ENCODE measurements at regions not wholly inside any gene's neighbourhood (a gene's known extent, or its start where the extent isn't known, plus 50 kb on each side); places are given as distances from the start of the nearest gene placed in this dataset.

DNA sequence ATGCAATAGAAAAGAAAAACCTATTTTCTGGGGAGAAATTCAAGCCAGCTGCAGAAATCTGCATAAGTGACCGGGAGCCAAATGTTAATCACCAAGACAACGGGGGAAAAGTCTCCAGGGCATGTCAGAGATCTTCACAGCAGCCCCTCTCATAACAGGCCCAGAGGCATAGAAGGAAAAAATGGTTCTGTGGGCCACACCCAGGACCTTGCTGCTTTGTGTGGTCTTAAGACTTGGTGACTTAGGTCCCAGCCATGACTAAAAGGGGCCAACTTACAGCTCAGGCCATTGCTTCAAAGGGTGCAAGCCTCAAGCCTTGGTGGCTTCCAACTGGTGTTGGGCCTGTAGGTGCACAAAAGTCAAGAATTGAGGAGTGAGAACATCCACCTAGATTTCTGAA, 2847.6 kb upstream of the PCDH20 start:
- peaks cover 15 to 22% (median 18%) of the 10 kb centered on the region in 11 experiments for H3K9me3 ChIP-seq (replicated peaks in 1 of 11)
- H3K4me3 ChIP-seq = no peak overlapping the region
- no peaks in the 10 kb centered on the region for H4K20me1 ChIP-seq
- H3K27me3 ChIP-seq = no peaks in the 10 kb centered on the region
- no peak overlapping the region for H3K27ac ChIP-seq
- H3K4me1 ChIP-seq = no peaks in the 10 kb centered on the region
- no peaks in the 10 kb centered on the region for H3K36me3 ChIP-seq
- no peak for TF ChIP-seq Cebpa-rat (IDR thresholded peaks at IDR 0.05)
- no peak overlapping the region for H3K9ac ChIP-seq
- no peak overlapping the region for H3K4me2 ChIP-seq

DNA sequence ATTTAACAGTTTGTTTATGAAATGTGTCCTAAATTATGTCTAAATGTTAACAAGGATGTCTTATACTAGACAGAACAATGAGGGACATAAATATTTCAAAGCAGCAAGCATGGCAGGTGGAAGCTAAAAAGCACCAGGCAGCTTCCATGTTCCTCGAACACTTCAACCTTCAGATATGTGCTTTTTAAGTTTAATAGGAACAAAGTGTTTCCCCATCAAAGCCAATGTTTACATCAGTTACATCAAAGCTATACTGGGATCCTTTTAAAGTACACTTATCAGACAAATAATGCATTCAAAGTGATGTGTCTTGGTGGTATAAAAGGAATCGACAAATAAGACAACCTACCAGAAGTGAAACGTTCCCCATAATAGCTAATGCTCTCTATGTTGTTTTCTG, 2841.1 kb upstream of the PCDH20 start:
- Histone ChIP-seq H3K4me2 (no peak overlapping the region), H4K20me1 (no peaks in the 10 kb centered on the region), H3K27ac (no peak overlapping the region), H3K4me3 (no peak overlapping the region), H3K9me3 (replicated peaks in 1 of 11) (no peaks in the 10 kb centered on the region; a peak in 1 of 22 replicates), H3K9ac (no peak overlapping the region), H3K4me1 (no peaks in the 10 kb centered on the region), H3K27me3 (no peaks in the 10 kb centered on the region), H3K36me3 (no peaks in the 10 kb centered on the region)
- no peak for TF ChIP-seq Cebpa-rat (IDR thresholded peaks at IDR 0.05)

DNA sequence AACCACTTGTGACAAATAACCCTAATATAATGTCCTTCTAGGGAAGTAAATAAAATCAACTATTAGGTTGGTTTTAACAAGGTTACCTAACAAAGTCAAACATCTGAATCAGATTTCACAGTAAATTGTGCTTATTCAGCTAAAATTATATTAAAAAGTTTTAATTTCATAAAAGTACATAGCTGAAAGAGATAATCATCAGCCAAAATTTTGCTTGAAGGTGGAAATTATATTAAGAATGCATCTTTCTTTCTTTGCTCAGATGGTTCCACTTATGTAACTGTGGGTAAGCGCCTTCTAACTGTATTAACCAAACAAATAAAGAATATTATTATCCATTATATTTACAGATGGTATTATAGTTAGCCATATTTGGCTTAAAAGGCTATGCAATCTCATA, 2840.3 kb upstream of the PCDH20 start:
- no peaks in the 10 kb centered on the region for H3K27me3 ChIP-seq
- H4K20me1 ChIP-seq = no peaks in the 10 kb centered on the region
- no peaks in the 10 kb centered on the region for H3K36me3 ChIP-seq
- no peak for TF ChIP-seq Cebpa-rat (IDR thresholded peaks at IDR 0.05)
- no peak overlapping the region for H3K9ac ChIP-seq
- no peak overlapping the region for H3K4me3 ChIP-seq
- H3K9me3 ChIP-seq (replicated peaks in 1 of 11) = peaks cover 0 to 3% (median 0%) of the 10 kb centered on the region in 11 experiments; a peak in 3 of 22 replicates
- H3K27ac ChIP-seq = no peak overlapping the region
- no peak overlapping the region for H3K4me2 ChIP-seq
- no peaks in the 10 kb centered on the region for H3K4me1 ChIP-seq

DNA sequence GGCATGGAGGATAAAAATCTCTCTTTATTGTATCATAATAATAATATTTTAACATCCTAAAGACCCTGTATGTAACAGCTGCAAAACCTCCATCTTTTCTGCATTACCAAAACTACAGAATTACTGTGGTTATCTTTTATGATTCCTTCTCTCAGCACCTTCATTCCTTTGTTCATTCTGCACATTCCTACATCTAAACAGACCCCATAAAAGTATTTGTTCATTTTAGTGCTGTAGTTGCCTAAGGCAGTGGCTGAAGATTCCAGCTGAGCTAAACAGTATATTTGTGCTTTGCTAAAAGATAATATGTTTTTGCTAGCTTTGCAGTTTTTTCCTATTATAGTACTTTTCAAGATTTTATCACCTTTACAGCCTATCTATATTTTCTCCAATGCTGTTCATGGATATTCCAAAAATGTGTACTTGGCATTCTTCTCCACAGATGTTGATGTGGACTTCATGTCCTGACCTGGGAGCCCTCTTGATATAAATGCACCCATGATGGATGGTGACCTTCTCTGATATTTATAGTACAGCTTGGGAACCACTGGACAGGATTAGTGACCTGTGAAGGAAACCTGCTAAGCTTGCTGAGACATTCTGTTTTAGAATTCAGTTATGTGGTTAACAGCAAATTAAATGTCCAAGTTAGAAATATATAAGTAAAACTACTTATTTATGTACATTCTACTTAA, 2832.9 kb upstream of the PCDH20 start:
- Histone ChIP-seq H3K27ac (no peak overlapping the region), H3K4me1 (no peaks in the 10 kb centered on the region), H3K4me2 (no peak overlapping the region), H3K36me3 (no peaks in the 10 kb centered on the region), H4K20me1 (no peaks in the 10 kb centered on the region), H3K9me3 (replicated peaks in 1 of 11) (peaks cover 0 to 3% (median 0%) of the 10 kb centered on the region in 11 experiments; a peak in 3 of 22 replicates), H3K4me3 (no peak overlapping the region), H3K9ac (no peak overlapping the region), H3K27me3 (no peaks in the 10 kb centered on the region)
- no peak for TF ChIP-seq Cebpa-rat (IDR thresholded peaks at IDR 0.05)

DNA sequence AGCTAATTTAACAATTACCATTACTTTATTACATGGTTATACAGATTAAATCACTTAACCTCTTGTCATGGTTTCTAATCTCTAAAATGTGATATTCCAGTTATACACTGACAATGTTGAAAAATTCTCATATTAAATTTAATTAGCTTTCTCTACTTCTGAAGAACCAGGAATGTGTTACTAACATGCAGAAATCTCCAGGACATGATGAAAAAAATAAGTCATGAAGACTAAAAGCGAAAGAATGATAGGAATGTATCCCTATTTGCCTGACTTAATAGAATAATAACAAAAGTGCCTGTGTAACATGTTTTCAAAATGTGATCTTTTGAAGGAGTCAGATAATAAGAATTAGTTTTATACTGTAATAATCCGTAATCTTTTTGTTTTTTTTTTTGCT, 2823.7 kb upstream of the PCDH20 start:
- Histone ChIP-seq H3K4me1 (no peaks in the 10 kb centered on the region), H3K4me3 (no peak overlapping the region), H3K4me2 (no peak overlapping the region), H3K27me3 (no peaks in the 10 kb centered on the region), H3K27ac (no peak overlapping the region), H4K20me1 (no peaks in the 10 kb centered on the region), H3K9ac (no peak overlapping the region), H3K9me3 (replicated peaks in 1 of 11) (no peaks in the 10 kb centered on the region), H3K36me3 (no peaks in the 10 kb centered on the region)
- no peak for TF ChIP-seq Cebpa-rat (IDR thresholded peaks at IDR 0.05)

DNA sequence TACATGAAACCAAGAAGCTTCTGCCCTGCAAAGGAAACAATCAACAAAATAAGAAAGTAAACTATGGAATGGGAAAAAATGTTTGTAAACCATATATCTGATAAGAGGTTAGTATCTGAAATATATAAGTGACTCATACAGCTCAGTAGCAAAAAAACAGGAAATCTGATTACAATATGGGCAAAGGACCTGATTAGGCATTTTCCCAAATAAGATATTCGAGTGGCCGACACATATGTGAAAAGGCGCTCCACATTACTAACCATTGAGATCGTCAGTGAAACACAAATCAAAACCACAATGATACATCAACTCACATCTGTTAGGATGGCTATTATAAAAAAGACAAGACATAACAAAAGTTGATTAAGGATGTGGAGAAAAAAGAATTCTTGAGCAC, 2818.6 kb upstream of the PCDH20 start:
- H3K36me3 ChIP-seq = no peaks in the 10 kb centered on the region
- no peaks in the 10 kb centered on the region for H4K20me1 ChIP-seq
- H3K4me2 ChIP-seq = no peak overlapping the region
- H3K27me3 ChIP-seq = no peaks in the 10 kb centered on the region
- H3K4me1 ChIP-seq = no peaks in the 10 kb centered on the region
- no peak for TF ChIP-seq Cebpa-rat (IDR thresholded peaks at IDR 0.05)
- H3K4me3 ChIP-seq = no peak overlapping the region
- H3K9me3 ChIP-seq (replicated peaks in 1 of 11) = no peaks in the 10 kb centered on the region
- H3K9ac ChIP-seq = no peak overlapping the region
- no peak overlapping the region for H3K27ac ChIP-seq

DNA sequence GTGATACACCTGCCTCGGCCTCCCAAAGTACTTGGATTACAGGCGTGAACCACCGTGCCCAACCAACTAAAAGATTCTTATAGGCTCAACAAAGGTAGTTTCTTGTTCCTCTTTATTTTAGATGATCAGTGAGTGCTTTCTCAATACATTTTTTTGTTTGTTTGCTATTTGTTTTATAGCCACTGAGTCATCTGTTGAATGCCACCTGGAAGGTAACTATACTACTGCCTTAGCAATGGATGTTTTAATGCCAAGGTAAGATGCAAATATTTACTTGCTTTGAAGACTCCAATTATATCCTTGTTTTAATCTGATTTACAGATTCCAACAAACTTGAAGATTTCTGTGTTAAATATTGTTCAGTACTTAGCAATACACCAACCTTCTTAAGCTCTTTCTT, 2807.4 kb upstream of the PCDH20 start:
- no peak overlapping the region for H3K4me3 ChIP-seq
- no peak overlapping the region for H3K4me2 ChIP-seq
- H3K9ac ChIP-seq = no peak overlapping the region
- no peaks in the 10 kb centered on the region for H4K20me1 ChIP-seq
- H3K36me3 ChIP-seq = no peaks in the 10 kb centered on the region
- no peaks in the 10 kb centered on the region for H3K27me3 ChIP-seq
- no peaks in the 10 kb centered on the region for H3K9me3 ChIP-seq (replicated peaks in 1 of 11)
- no peak overlapping the region for H3K27ac ChIP-seq
- H3K4me1 ChIP-seq = no peaks in the 10 kb centered on the region
- no peak for TF ChIP-seq Cebpa-rat (IDR thresholded peaks at IDR 0.05)

DNA sequence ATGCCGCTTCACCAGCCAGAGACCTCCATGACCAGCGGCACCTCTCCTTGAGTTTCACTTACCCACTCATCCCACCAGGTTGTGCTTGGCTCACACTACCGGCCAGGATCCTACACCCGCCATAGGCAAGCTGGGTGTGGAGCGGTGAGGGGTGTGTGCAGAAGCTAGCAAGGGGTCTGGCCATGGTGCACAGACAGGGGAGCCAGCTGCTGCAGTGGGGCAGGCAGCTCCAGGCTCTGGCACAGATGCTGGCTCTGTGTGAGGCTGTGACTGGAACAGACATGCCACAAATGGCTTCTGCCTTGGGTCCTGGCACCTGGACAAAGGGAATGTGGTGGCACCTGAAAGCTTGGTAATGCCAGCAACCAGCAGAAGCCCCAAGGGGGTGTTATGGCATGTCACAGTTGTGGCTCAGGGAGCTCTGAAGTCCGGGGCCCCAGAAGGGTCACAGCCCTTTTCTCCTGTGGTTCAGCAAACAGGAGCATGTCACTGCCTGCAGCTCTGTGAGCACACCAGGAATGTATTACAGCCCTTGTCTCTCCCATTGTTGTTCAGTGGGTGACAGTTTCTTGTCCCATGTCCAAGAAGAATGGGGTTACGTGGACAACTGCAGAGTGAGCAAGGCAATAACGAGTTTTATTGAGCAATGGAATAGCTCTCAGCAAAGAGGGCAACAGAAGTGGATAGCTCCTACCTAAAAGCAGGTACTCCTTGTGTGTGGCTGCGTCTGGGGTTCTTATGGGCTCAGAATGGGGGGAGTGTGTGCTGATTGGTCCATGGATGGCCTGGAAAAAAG, 2791.0 kb upstream of the PCDH20 start:
- no peaks in the 10 kb centered on the region for H3K27me3 ChIP-seq
- TF ChIP-seq Cebpa-rat (IDR thresholded peaks at IDR 0.05) = no peak
- no peak overlapping the region for H3K4me2 ChIP-seq
- H3K9me3 ChIP-seq (replicated peaks in 1 of 11) = peaks cover 5 to 13% (median 10%) of the 10 kb centered on the region in 11 experiments; a peak in 19 of 22 replicates
- no peaks in the 10 kb centered on the region for H4K20me1 ChIP-seq
- H3K36me3 ChIP-seq = no peaks in the 10 kb centered on the region
- no peak overlapping the region for H3K27ac ChIP-seq
- H3K9ac ChIP-seq = no peak overlapping the region
- no peaks in the 10 kb centered on the region for H3K4me1 ChIP-seq
- H3K4me3 ChIP-seq = no peak overlapping the region

DNA sequence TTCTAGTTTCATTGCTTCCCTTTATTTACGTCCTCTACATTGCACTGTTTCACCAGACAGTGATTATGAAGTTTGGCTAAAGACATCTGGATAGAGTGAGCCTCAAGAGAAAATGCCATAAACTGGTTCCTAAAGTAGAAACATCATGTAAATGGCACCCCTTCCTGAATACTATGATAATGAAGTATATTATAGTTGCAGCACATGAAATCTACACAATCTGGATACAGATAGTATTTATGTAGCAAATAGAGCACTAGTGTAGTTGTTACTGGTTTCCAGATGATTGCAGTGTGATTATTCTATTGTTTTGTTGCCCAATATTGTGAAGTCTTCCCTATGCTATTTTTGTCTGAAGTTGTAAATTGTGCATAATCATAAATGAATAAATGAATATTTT, 2786.9 kb upstream of the PCDH20 start:
- Histone ChIP-seq H4K20me1 (no peaks in the 10 kb centered on the region), H3K36me3 (no peaks in the 10 kb centered on the region), H3K27me3 (no peaks in the 10 kb centered on the region), H3K4me3 (no peak overlapping the region), H3K9me3 (replicated peaks in 1 of 11) (peaks cover 5 to 13% (median 10%) of the 10 kb centered on the region in 11 experiments; a peak in 19 of 22 replicates), H3K4me2 (no peak overlapping the region), H3K4me1 (no peaks in the 10 kb centered on the region), H3K9ac (no peak overlapping the region), H3K27ac (no peak overlapping the region)
- TF ChIP-seq Cebpa-rat (IDR thresholded peaks at IDR 0.05) = no peak

DNA sequence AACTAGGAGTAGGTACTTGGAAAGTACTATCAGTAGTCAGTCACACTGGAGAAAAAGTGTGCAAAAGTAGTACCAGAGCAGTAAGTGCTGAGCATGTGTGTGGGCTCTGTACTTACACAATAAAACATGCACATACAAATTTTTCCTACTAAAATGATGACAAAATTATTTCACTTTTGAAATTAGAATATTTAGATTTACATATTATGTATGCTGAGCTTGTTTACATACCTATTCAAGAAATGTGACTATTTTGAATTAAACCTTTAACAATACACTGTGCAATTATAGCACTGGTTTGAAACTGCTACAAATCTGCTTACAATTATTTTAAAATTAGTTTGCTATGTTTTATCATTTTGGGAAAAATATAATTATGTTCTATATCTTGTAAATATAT, 2781.6 kb upstream of the PCDH20 start:
- Histone ChIP-seq H4K20me1 (no peaks in the 10 kb centered on the region), H3K4me2 (no peak overlapping the region), H3K4me3 (no peak overlapping the region), H3K27me3 (no peaks in the 10 kb centered on the region), H3K9me3 (replicated peaks in 1 of 11) (no peaks in the 10 kb centered on the region), H3K4me1 (no peaks in the 10 kb centered on the region), H3K9ac (no peak overlapping the region), H3K27ac (no peak overlapping the region), H3K36me3 (no peaks in the 10 kb centered on the region)
- no peak for TF ChIP-seq Cebpa-rat (IDR thresholded peaks at IDR 0.05)
